ENCODE measurements at regions not wholly inside any gene's neighbourhood (a gene's known extent, or its start where the extent isn't known, plus 50 kb on each side); places are given as distances from the start of the nearest gene placed in this dataset.

- intact Hi-C loops (cut with micrococcal nuclease; ENCODE audit: unreplicated experiment) (loop anchor here (2.0 kb wide), 1 partner anchor 75 kb away; the partner anchor contains the start of gene CAPZB), in situ Hi-C loops (cut with HindIII; ENCODE audit: extremely low pct_ligation_motif_present, low pct_unique_long_range_greater_than_20kb) (no loop called here)
- WGBS (ENCODE audit: low lambda C conversion rate), result 44% methylated on average over 2 of the region's 2 CpGs
- TF ChIP-seq MLXIP (CRISPR knock-in tag; IDR thresholded peaks at IDR 0.05; ENCODE audit: borderline replicate concordance) (no peak), ELK4 (CRISPR knock-in tag; IDR thresholded peaks at IDR 0.05; ENCODE audit: borderline replicate concordance) (no peak), SUZ12 (IDR thresholded peaks at IDR 0.05; ENCODE audit: low read depth, low read length) (no peak), ZBTB33 (CRISPR knock-in tag; IDR thresholded peaks at IDR 0.05) (no peak), ZNF512B (CRISPR knock-in tag; IDR thresholded peaks at IDR 0.05; ENCODE audit: borderline replicate concordance) (no peak), ZNF513 (CRISPR knock-in tag; conservative IDR thresholded peaks at IDR 0.05) (no peak), SOX6 (IDR thresholded peaks at IDR 0.05) (no peak), SOX6 (CRISPR knock-in tag; IDR thresholded peaks at IDR 0.05) (no peak)
- no peak overlapping the region for H3K27ac ChIP-seq (ENCODE audit: extremely low read length, insufficient read depth, low read length)
- H3K79me2 ChIP-seq (ENCODE audit: insufficient read depth, low read length), result no peaks in the 10 kb centered on the region
- ChIA-PET CTCF (ENCODE audit: low intra/inter-chr PET ratio, low total read pairs) (no interaction called here), POLR2A (no interaction called here)
- H3K36me3 ChIP-seq (replicated peaks in 1 of 2; ENCODE audit: control insufficient read depth in 1 of 2, insufficient read depth in 2 of 2, low read length in 2 of 2), result no peaks in the 10 kb centered on the region
- H3K4me2 ChIP-seq (ENCODE audit: low read depth, low read length), result no peak overlapping the region
- H3K27me3 ChIP-seq (ENCODE audit: control insufficient read depth in 1 of 2, insufficient read depth in 2 of 2, low read length in 2 of 2), result peaks cover 1 to 30% of the 10 kb centered on the region in 2 experiments; a peak in 4 of 5 replicates
- H3K9me3 ChIP-seq (ENCODE audit: low read length), result no peaks in the 10 kb centered on the region
- H2AFZ ChIP-seq (ENCODE audit: low read length), result no peak overlapping the region
- FAIRE-seq (no peak), DNase-seq (ENCODE audit: low spot score) (no peak), ATAC-seq (no peak)
- H4K20me1 ChIP-seq (ENCODE audit: insufficient read depth, low read length), result no peaks in the 10 kb centered on the region
- BruUV-seq (replicated peaks), result no TSS peak
- no peak overlapping the region for H3K4me3 ChIP-seq (replicated peaks in 1 of 3; ENCODE audit: insufficient read depth in 1 of 3, low read depth in 2 of 3, low read length in 3 of 3)
- no peak overlapping the region for H3K9ac ChIP-seq (ENCODE audit: insufficient read depth, low read depth, low read length)
- H3K4me1 ChIP-seq (ENCODE audit: insufficient read depth, low read length), result peaks cover 15% of the 10 kb centered on the region
Measured at GRCh38 chr1:19559641-19560040, 74.3 kb upstream of the CAPZB start.
